Heart right ventricle (tissue), 16 donors: ENCODE measurements at regions not wholly inside any gene's neighbourhood (a gene's known extent, or its start where the extent isn't known, plus 50 kb on each side); places are given as distances from the start of the nearest gene placed in this dataset.
"Not testable (repeated sequence)": the region's sequence is repeated elsewhere in the genome, so short reads cannot be mapped to it uniquely, and the experiment has no call there.

ENCODE experiments used
- ATAC-seq, 8 donors: fragments of 200-7000 bp; cut with Tn5 transposase; one replicate each; pipeline ENCODE4 v1.9.1; 2020; ENCODE audit warnings: mild to moderate bottlenecking in 8 of 8, moderate library complexity in 8 of 8, moderate number of reproducible peaks in 1 of 8
- DNase-seq, 2 donors: peaks; one replicate each; pipeline ENCODE4 v3.0.0-alpha.2; 2020
- H3K27ac ChIP-seq, 10 donors: fragments of 200-600 bp; sonication (generic) in 2 of 10; one replicate each; pipeline versions ENCODE4 v1.5.0 to v1.8.0; 2020 to 2022; ENCODE audit warnings: mild to moderate bottlenecking in 3 of 10
- H3K27me3 ChIP-seq, 7 donors: fragments of 200-600 bp; one replicate each; pipeline ENCODE4 v1.8.0; 2021 to 2022; ENCODE audit warnings: mild to moderate bottlenecking in 2 of 7
- H3K36me3 ChIP-seq, 9 donors: fragments of 200-600 bp; sonication (generic) in 1 of 9; one replicate each; pipeline versions ENCODE4 v1.5.0 to v1.8.0; 2020 to 2022; ENCODE audit warnings: mild to moderate bottlenecking in 2 of 9
- H3K4me1 ChIP-seq, 9 donors: fragments of 200-600 bp; sonication (generic) in 1 of 9; one replicate each; pipeline versions ENCODE4 v1.5.0 to v1.8.0; 2020 to 2022; ENCODE audit warnings: mild to moderate bottlenecking in 4 of 9
- H3K4me3 ChIP-seq, 10 donors: fragments of 200-600 bp; sonication (generic) in 2 of 10; one replicate each; pipeline versions ENCODE4 v1.5.0 to v1.8.0; 2020 to 2022; ENCODE audit warnings: mild to moderate bottlenecking in 7 of 10, moderate library complexity in 2 of 10
- H3K9me3 ChIP-seq, 11 donors: fragments of 200-600 bp in 10 of 11; sonication (generic) in 2 of 11; one replicate each; pipeline versions ENCODE4 v1.5.0 to v1.8.0; 2013 to 2022; ENCODE audit warnings: mild to moderate bottlenecking in 2 of 11, control low read depth in 1 of 11, moderate library complexity in 1 of 11
- CTCF ChIP-seq, 9 donors: fragments of 200-600 bp; sonication (generic) in 2 of 9; IDR thresholded peaks; one replicate each; pipeline versions ENCODE4 v1.5.0 to v1.8.0; 2021 to 2022; ENCODE audit warnings: antibody characterized with exemption in 9 of 9, mild to moderate bottlenecking in 5 of 9, moderate library complexity in 1 of 9
- WGBS, 2 donors: extraction: QIAGEN DNeasy Blood & Tissue Kit; methylation state at CpG; one replicate each; pipeline ENCODE4 v1.1.7; 2013; ENCODE audit warnings: inconsistent platforms in 1 of 2; 5-methylcytosine and 5-hydroxymethylcytosine counted together
- intact Hi-C, 10 donors: fragments of 100-400 bp; cut with DNase I; formaldehyde crosslinking; loops; one replicate each; pipeline versions ENCODE4 v1.11.1 to v1.14.2; 2022
- donor health status: Arrhythmogenic right ventricular cardiomyopathy.
- donor health status: ischemic (EF 13 %, LVEDD 7.1; RV severe dilation, severe dysfunction).
- donor health status: healthy with polysubstance abuse.
- donor health status: DM: no; HTN: yes; CAD: no.
- donor health status: DM: no; HTN: no; CAD: no.
- donor health status: ischemic (EF 25% LVEDD 6.9; RV normal size, moderate dysfunction).
- donor health status: ischemic (EF 25% LVEDD 5.7; RV mildly dilated, moderate dysfunction).
- donor health status: healthy.
- donor health status: DM: yes; HTN: yes; CAD: no.
- donor health status: Ischemic cardiomyopathy.
- donor health status: ischemic (EF 35%, LVEDD 5.7; RV mildly dilated, moderate dysfunction).
- donor health status: nonischemic (EF 11% LVEDD 7.7; RV severe dilation, severe dysfunction).
- donor health status: DM: yes; HTN: yes; CAD: no.
- donor health status: PGD.
- donor health status: ischemic (EF 29% LVEDD 5.4; RV normal size, mild dysfunction).
- donor health status: nonischemic (EF 23%, LVEDD 6.1; RV moderate dilation, normal function).

- Histone ChIP-seq H3K36me3 (no peaks in the 10 kb centered on the region), H3K9me3 (peaks cover 0 to 13% (median 0%) of the 10 kb centered on the region in 11 donors), H3K27me3 (no peaks in the 10 kb centered on the region), H3K4me1 (no peaks in the 10 kb centered on the region), H3K4me3 (no peak overlapping the region), H3K27ac (no peak overlapping the region)
- DNase-seq (no peak), ATAC-seq (no peak)
- TF ChIP-seq CTCF (IDR thresholded peaks at IDR 0.05): no peak
- intact Hi-C loops: no loop called here
Measured at GRCh38 chr12:75790219-75790618, 241.4 kb downstream of the PHLDA1 start.

GRCh38 chr12:75787146-75787545, 244.4 kb downstream of the PHLDA1 start:
- 93 to 95% methylated on average over 2 of the region's 2 CpGs for WGBS, 2 donors

GRCh38 chr12:75786070-75786469, 245.5 kb downstream of the PHLDA1 start:
- no peak for ATAC-seq
- intact Hi-C loops: no loop called here

More at GRCh38 chr12:75787146-75787545, 244.4 kb downstream of the PHLDA1 start:
- H3K27me3 ChIP-seq, H3K27ac ChIP-seq, intact Hi-C loops, ATAC-seq, H3K9me3 ChIP-seq, DNase-seq, H3K4me3 ChIP-seq, H3K36me3 ChIP-seq: not testable (repeated sequence)
- H3K4me1 ChIP-seq: peaks cover 0 to 29% (median 18%) of the 10 kb centered on the region in 9 donors

GRCh38 chr12:75784591-75784990, 247.0 kb downstream of the PHLDA1 start:
- ATAC-seq (peak in 4 of 8 donors; percentile 39 to 76 (median 60)), DNase-seq (peak; percentile 22 to 38)
- 72 to 77% methylated on average over 2 of the region's 2 CpGs for WGBS, 2 donors
- intact Hi-C loops: no loop called here
- peak overlapping the region in 4 of 10 donors; percentile 15 to 61 (median 50) for H3K27ac ChIP-seq
- no peaks in the 10 kb centered on the region for H3K27me3 ChIP-seq
- no peak overlapping the region for H3K4me3 ChIP-seq
- H3K4me1 ChIP-seq: peaks cover 0 to 53% (median 26%) of the 10 kb centered on the region in 9 donors
- H3K36me3 ChIP-seq: no peaks in the 10 kb centered on the region
- H3K9me3 ChIP-seq: no peaks in the 10 kb centered on the region
- no peak for TF ChIP-seq CTCF (IDR thresholded peaks at IDR 0.05)

More at GRCh38 chr12:75786070-75786469, 245.5 kb downstream of the PHLDA1 start:
- Histone ChIP-seq H3K4me1 (peaks cover 0 to 39% (median 23%) of the 10 kb centered on the region in 9 donors), H3K27ac (no peak overlapping the region), H3K9me3 (no peaks in the 10 kb centered on the region), H3K27me3 (no peaks in the 10 kb centered on the region), H3K4me3 (no peak overlapping the region), H3K36me3 (no peaks in the 10 kb centered on the region)
- no peak for DNase-seq
- WGBS, 2 donors: 97% methylated on average over 3 of the region's 3 CpGs
- TF ChIP-seq CTCF (IDR thresholded peaks at IDR 0.05): no peak

GRCh38 chr12:75783093-75783877, 248.3 kb downstream of the PHLDA1 start:
- Histone ChIP-seq H3K4me1 (peaks cover 0 to 54% (median 26%) of the 10 kb centered on the region in 9 donors), H3K27ac (peak overlapping the region in 6 of 10 donors; percentile 28 to 61 (median 40)), H3K4me3 (no peak overlapping the region), H3K36me3 (no peaks in the 10 kb centered on the region), H3K27me3 (no peaks in the 10 kb centered on the region), H3K9me3 (no peaks in the 10 kb centered on the region)
- no peak for TF ChIP-seq CTCF (IDR thresholded peaks at IDR 0.05)
- 42 to 48% methylated on average over 8 of the region's 8 CpGs for WGBS, 2 donors
- DNase-seq (peak; percentile 10 to 32), ATAC-seq (peak; percentile 54 to 87 (median 74))
- intact Hi-C loops: no loop called here
